Kidney (tissue), 13 donors: ENCODE measurements at regions not wholly inside any gene's neighbourhood (a gene's known extent, or its start where the extent isn't known, plus 50 kb on each side); places are given as distances from the start of the nearest gene placed in this dataset.
A peak's percentile ranks its signal among the peaks of the same experiment; 100 is the strongest.

Experiments used
- DNase-seq, 5 donors: peaks; one replicate each; pipeline ENCODE4 v3.0.0-alpha.2; 2013 to 2020
- FAIRE-seq: peaks from 2 replicates; lab custom pipeline; 2012; peaks lifted over from hg19 to GRCh38; lab: Jason Lieb, UNC
- H3K27ac ChIP-seq, 2 donors: one replicate each; pipeline ENCODE4 v1.7.0; 2013; ENCODE audit warnings: low read depth in 2 of 2, low read length in 2 of 2, inconsistent platforms in 1 of 2
- H3K27me3 ChIP-seq: one replicate; pipeline ENCODE4 v1.7.1; 2013; ENCODE audit warnings: low read length, inconsistent platforms; ENCODE audit not compliant: control insufficient read depth, insufficient read depth
- H3K36me3 ChIP-seq, 3 donors: one replicate each; pipeline versions ENCODE4 v1.7.0 to v1.7.1; 2013; ENCODE audit warnings: low read length in 3 of 3, control low read depth in 1 of 3, inconsistent platforms in 1 of 3; ENCODE audit not compliant: insufficient read depth in 3 of 3, control insufficient read depth in 2 of 3
- H3K4me1 ChIP-seq, 3 donors: one replicate each; pipeline versions ENCODE4 v1.7.0 to v1.7.1; 2013; ENCODE audit warnings: low read length in 3 of 3, inconsistent platforms in 1 of 3, low read depth in 1 of 3; ENCODE audit not compliant: control insufficient read depth in 2 of 3, insufficient read depth in 2 of 3
- H3K4me3 ChIP-seq, 3 donors: one replicate each; pipeline versions ENCODE4 v1.7.0 to v1.8.1; 2013; ENCODE audit warnings: low read length in 3 of 3, control low read depth in 1 of 3, inconsistent platforms in 1 of 3
- H3K9ac ChIP-seq, 3 donors: one replicate each; pipeline versions ENCODE4 v1.7.0 to v1.7.1; 2013; ENCODE audit warnings: low read length in 3 of 3, control low read depth in 1 of 3, inconsistent platforms in 1 of 3
- H3K9me3 ChIP-seq, 3 donors: one replicate each; pipeline versions ENCODE4 v1.7.0 to v1.7.1; 2013; ENCODE audit warnings: low read length in 3 of 3, control low read depth in 1 of 3, inconsistent platforms in 1 of 3; ENCODE audit not compliant: control insufficient read depth in 2 of 3, insufficient read depth in 1 of 3
- intact Hi-C: fragments of 100-400 bp; cut with DNase I; formaldehyde crosslinking; loops from one replicate; pipeline ENCODE4 v1.11.1; 2022
- TF ChIP-seq, protein P1 (sequence below): IDR thresholded peaks from 3 replicates; pipeline ENCODE4 v1.5.1; 2012; ENCODE audit warnings: mild to moderate bottlenecking, moderate library complexity, borderline replicate concordance; ENCODE audit not compliant: insufficient read depth; ENCODE audit errors: extremely low read depth
- donor health status: control.
- donor health status: control.
- donor health status: control.
- donor health status: control.
- donor health status: control.
- donor health status: DM: yes; HTN: yes; CAD: no.
- donor health status: Normal renal cell carcinoma (clear cell type).

GRCh38 chr16:76931186-76931585, 259.8 kb upstream of the MON1B start:
- TF ChIP-seq, protein P1, sequence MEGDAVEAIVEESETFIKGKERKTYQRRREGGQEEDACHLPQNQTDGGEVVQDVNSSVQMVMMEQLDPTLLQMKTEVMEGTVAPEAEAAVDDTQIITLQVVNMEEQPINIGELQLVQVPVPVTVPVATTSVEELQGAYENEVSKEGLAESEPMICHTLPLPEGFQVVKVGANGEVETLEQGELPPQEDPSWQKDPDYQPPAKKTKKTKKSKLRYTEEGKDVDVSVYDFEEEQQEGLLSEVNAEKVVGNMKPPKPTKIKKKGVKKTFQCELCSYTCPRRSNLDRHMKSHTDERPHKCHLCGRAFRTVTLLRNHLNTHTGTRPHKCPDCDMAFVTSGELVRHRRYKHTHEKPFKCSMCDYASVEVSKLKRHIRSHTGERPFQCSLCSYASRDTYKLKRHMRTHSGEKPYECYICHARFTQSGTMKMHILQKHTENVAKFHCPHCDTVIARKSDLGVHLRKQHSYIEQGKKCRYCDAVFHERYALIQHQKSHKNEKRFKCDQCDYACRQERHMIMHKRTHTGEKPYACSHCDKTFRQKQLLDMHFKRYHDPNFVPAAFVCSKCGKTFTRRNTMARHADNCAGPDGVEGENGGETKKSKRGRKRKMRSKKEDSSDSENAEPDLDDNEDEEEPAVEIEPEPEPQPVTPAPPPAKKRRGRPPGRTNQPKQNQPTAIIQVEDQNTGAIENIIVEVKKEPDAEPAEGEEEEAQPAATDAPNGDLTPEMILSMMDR = no peak
- H3K27me3 ChIP-seq = no peaks in the 10 kb centered on the region
- intact Hi-C loops = no loop called here
- FAIRE-seq (no peak), DNase-seq (no peak)
- no peaks in the 10 kb centered on the region for H3K36me3 ChIP-seq
- H3K4me1 ChIP-seq = no peaks in the 10 kb centered on the region
- H3K9ac ChIP-seq = no peak overlapping the region
- no peaks in the 10 kb centered on the region for H3K9me3 ChIP-seq
- no peak overlapping the region for H3K27ac ChIP-seq
- no peak overlapping the region for H3K4me3 ChIP-seq

DNA sequence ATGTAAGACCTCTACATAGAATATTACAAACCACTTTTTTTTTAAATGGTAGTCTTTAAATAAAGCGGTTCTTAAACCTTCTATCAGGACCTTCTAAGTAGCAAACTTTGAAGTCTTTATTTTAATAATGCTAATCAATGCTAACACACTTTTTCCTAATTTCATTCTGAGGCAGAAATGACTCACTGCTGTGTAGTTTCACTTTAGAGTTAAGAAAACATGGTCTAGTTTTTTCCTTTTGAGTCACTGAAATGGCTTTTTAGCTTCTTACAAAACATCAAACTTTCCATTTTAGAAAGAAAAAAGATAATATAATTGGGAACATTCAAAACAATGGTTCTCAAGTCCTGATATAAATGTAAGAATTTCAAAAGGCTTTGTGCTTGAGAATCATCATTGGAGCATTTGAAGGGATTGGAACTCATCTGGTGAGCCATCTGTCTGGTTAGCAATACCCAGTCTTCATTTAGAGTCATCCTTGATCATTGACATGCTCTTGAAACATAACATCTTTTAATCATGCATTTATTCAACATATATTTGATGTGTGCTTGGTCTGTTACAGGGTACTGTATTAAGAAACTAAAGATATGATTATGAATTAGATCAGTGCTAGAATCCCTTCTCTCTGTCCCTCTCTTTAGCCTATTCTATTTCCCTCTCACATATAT, 258.3 kb upstream of the MON1B start:
- Histone ChIP-seq H3K4me3 (no peak overlapping the region), H3K36me3 (no peaks in the 10 kb centered on the region), H3K9me3 (no peaks in the 10 kb centered on the region), H3K4me1 (no peaks in the 10 kb centered on the region), H3K9ac (no peak overlapping the region), H3K27ac (no peak overlapping the region), H3K27me3 (no peaks in the 10 kb centered on the region)
- intact Hi-C loops = no loop called here
- TF ChIP-seq, protein P1 = no peak
- DNase-seq (no peak), FAIRE-seq (no peak)

GRCh38 chr16:76940251-76940650, 250.7 kb upstream of the MON1B start:
- no peaks in the 10 kb centered on the region for H3K36me3 ChIP-seq
- FAIRE-seq (no peak), DNase-seq (peak in 2 of 5 donors; percentile 11 to 21)
- H3K27me3 ChIP-seq = no peaks in the 10 kb centered on the region
- TF ChIP-seq, protein P1 = no peak
- H3K4me1 ChIP-seq = no peaks in the 10 kb centered on the region
- H3K9me3 ChIP-seq = no peaks in the 10 kb centered on the region
- intact Hi-C loops = no loop called here
- no peak overlapping the region for H3K9ac ChIP-seq
- H3K4me3 ChIP-seq = no peak overlapping the region
- H3K27ac ChIP-seq = no peak overlapping the region

GRCh38 chr16:76941113-76941512, 249.9 kb upstream of the MON1B start:
- TF ChIP-seq, protein P1 = no peak
- no peak overlapping the region for H3K27ac ChIP-seq
- H3K36me3 ChIP-seq = no peaks in the 10 kb centered on the region
- DNase-seq = no peak
- FAIRE-seq = no peak
- H3K9me3 ChIP-seq = no peaks in the 10 kb centered on the region
- intact Hi-C loops = no loop called here
- H3K9ac ChIP-seq = no peak overlapping the region
- no peaks in the 10 kb centered on the region for H3K27me3 ChIP-seq
- no peaks in the 10 kb centered on the region for H3K4me1 ChIP-seq
- no peak overlapping the region for H3K4me3 ChIP-seq
